Panc1 (cell line): ENCODE measurements at regions not wholly inside any gene's neighbourhood (a gene's known extent, or its start where the extent isn't known, plus 50 kb on each side); places are given as distances from the start of the nearest gene placed in this dataset.

Experiments used
- ATAC-seq: fragments of 200-7000 bp; cut with Tn5 transposase; 2 replicates; pipeline ENCODE4 v1.9.1; 2020; ENCODE audit warnings: mild to moderate bottlenecking, moderate library complexity
- BruUV-seq: library from RNA; stranded (reverse); fragments of 400-500 nt; replicated peaks from 2 replicates; lab custom pipeline; 2021; lab: Mats Ljungman, UMichigan
- CTCF ChIA-PET: fragments of 300-600 bp; sonication (Branson Sonifier 250); formaldehyde crosslinking; loops from one replicate; lab custom pipeline; 2022; ENCODE audit warnings: antibody characterized with exemption; lab: Charles Lee
- POLR2A ChIA-PET: fragments of 300-600 bp; sonication (Branson Sonifier 250); formaldehyde crosslinking; loops from one replicate; lab custom pipeline; 2022; ENCODE audit warnings: antibody characterized with exemption; lab: Charles Lee
- DNase-seq: peaks from one replicate; pipeline ENCODE4 v3.0.0-alpha.2; 2010; ENCODE audit warnings: low read depth, low spot score
- H3K27ac ChIP-seq: 2 replicates; pipeline ENCODE4 v1.5.1; 2011; ENCODE audit warnings: mild to moderate bottlenecking, low read length, inconsistent platforms
- H3K27me3 ChIP-seq: fragments of 200-500 bp; sonication (Bioruptor generic); 2 replicates; pipeline ENCODE4 v1.6.0; 2014; ENCODE audit warnings: low read length, inconsistent platforms; ENCODE audit not compliant: control insufficient read depth, insufficient read depth
- H3K36me3 ChIP-seq: fragments of 200-500 bp; sonication (Bioruptor generic); 2 replicates; pipeline ENCODE4 v1.5.1; 2014; ENCODE audit warnings: inconsistent platforms, mild to moderate bottlenecking, low read length, moderate library complexity; ENCODE audit not compliant: control insufficient read depth, insufficient read depth
- H3K4me1 ChIP-seq: 2 replicates; pipeline ENCODE4 v1.5.1; 2011; ENCODE audit warnings: inconsistent platforms, mild to moderate bottlenecking, low read length, moderate library complexity; ENCODE audit not compliant: control insufficient read depth, insufficient read depth
- H3K4me3 ChIP-seq, 2 experiments: 2 replicates each; pipeline ENCODE4 v1.5.1; 2011 to 2012; ENCODE audit warnings: low read depth in 2 of 2, low read length in 2 of 2, mild to moderate bottlenecking in 2 of 2, inconsistent platforms in 1 of 2, moderate library complexity in 1 of 2
- H3K9me3 ChIP-seq: fragments of 200-500 bp; sonication (Bioruptor generic); 2 replicates; pipeline ENCODE4 v1.5.1; 2014; ENCODE audit warnings: low read depth, mild to moderate bottlenecking, inconsistent platforms, low read length, moderate library complexity; ENCODE audit not compliant: control insufficient read depth, insufficient read depth
- CTCF ChIP-seq: fragments of 450-650 bp; IDR thresholded peaks from 2 replicates; pipeline ENCODE4 v1.5.1; 2017; ENCODE audit warnings: mild to moderate bottlenecking
- POLR2AphosphoS5 ChIP-seq: IDR thresholded peaks from 2 replicates; pipeline ENCODE4 v1.6.1; 2012; ENCODE audit warnings: mild to moderate bottlenecking, low read depth, low read length, moderate library complexity
- REST ChIP-seq, 2 experiments: IDR thresholded peaks; 2 replicates each; pipeline ENCODE4 v1.6.1; 2011 to 2012; ENCODE audit warnings: low read depth in 2 of 2, control low read depth in 1 of 2, low read length in 1 of 2, mild to moderate bottlenecking in 1 of 2, moderate library complexity in 1 of 2; ENCODE audit not compliant: insufficient read depth in 1 of 2
- SIN3A ChIP-seq: IDR thresholded peaks from 2 replicates; pipeline ENCODE4 v1.6.1; 2012; ENCODE audit warnings: low read depth, mild to moderate bottlenecking, low read length, moderate library complexity, borderline replicate concordance; ENCODE audit not compliant: insufficient read depth
- TCF7L2 ChIP-seq: IDR thresholded peaks from 2 replicates; pipeline ENCODE4 v1.6.1; 2011; ENCODE audit warnings: mild to moderate bottlenecking, low read depth, low read length, inconsistent platforms
- in situ Hi-C: cut with HindIII; loops from 2 replicates; pipeline ENCODE4 v1.10.0; 2016; ENCODE audit warnings: low sequenced_read_pairs, low pct_unique_long_range_greater_than_20kb
- intact Hi-C: fragments of 100-400 bp; cut with micrococcal nuclease; formaldehyde crosslinking; loops from one replicate; pipeline ENCODE4 v1.10.0; 2022; ENCODE audit not compliant: unreplicated experiment

- no peak overlapping the region for H3K4me3 ChIP-seq
- ChIA-PET POLR2A (no interaction called here), CTCF (no interaction called here)
- H3K27ac ChIP-seq = no peak overlapping the region
- TF ChIP-seq REST (IDR thresholded peaks at IDR 0.05; ENCODE audit: insufficient read depth in 1 of 2, low read depth in 2 of 2, low read length in 1 of 2) (no peak), TCF7L2 (no peak), SIN3A (no peak), CTCF (no peak), POLR2AphosphoS5 (no peak)
- ATAC-seq (no peak), DNase-seq (no peak)
- in situ Hi-C loops (no loop called here), intact Hi-C loops (no loop called here)
- H3K4me1 ChIP-seq = no peaks in the 10 kb centered on the region
- H3K27me3 ChIP-seq = no peaks in the 10 kb centered on the region
- H3K9me3 ChIP-seq = no peaks in the 10 kb centered on the region
- no TSS peak for BruUV-seq
- no peaks in the 10 kb centered on the region for H3K36me3 ChIP-seq
Measured at GRCh38 chr2:199216253-199216652, 241.5 kb downstream of the SATB2 start.

- POLR2A ChIA-PET = no interaction called here
Measured at GRCh38 chr2:199207011-199207410, 250.7 kb downstream of the SATB2 start.

More at GRCh38 chr2:199207011-199207410, 250.7 kb downstream of the SATB2 start:
- in situ Hi-C loops (no loop called here), intact Hi-C loops (no loop called here)
- H3K27me3 ChIP-seq = 0 out of 2 replicates have a peak, but pooled peaks cover 3% of the 10 kb centered on the region
- no peaks in the 10 kb centered on the region for H3K9me3 ChIP-seq
- CTCF ChIA-PET = no interaction called here
- no peaks in the 10 kb centered on the region for H3K36me3 ChIP-seq
- BruUV-seq = no TSS peak
- DNase-seq (no peak), ATAC-seq (no peak)
- no peak for TF ChIP-seq CTCF
- no peak for TF ChIP-seq REST (IDR thresholded peaks at IDR 0.05; ENCODE audit: insufficient read depth in 1 of 2, low read depth in 2 of 2, low read length in 1 of 2)
- TF ChIP-seq SIN3A = no peak
- no peak for TF ChIP-seq POLR2AphosphoS5
- no peak for TF ChIP-seq TCF7L2
- H3K4me3 ChIP-seq = no peak overlapping the region
- H3K27ac ChIP-seq = no peak overlapping the region
- H3K4me1 ChIP-seq = no peaks in the 10 kb centered on the region
